GM23338 (cell line): ENCODE measurements at regions not wholly inside any gene's neighbourhood (a gene's known extent, or its start where the extent isn't known, plus 50 kb on each side); places are given as distances from the start of the nearest gene placed in this dataset.
A peak's percentile ranks its signal among the peaks of the same experiment; 100 is the strongest.

Experiments
- ATAC-seq: fragments of 200-7000 bp; cut with Tn5 transposase; 3 replicates; pipeline ENCODE4 v1.9.1; 2020
- DNase-seq: peaks from one replicate; pipeline ENCODE4 v3.0.0-alpha.2; 2015; ENCODE audit warnings: low spot score
- H2AFZ ChIP-seq: fragments of 200-600 bp; sonication (generic); 2 replicates; pipeline ENCODE4 v1.8.0; 2016; ENCODE audit warnings: antibody characterized with exemption, mild to moderate bottlenecking, moderate library complexity
- H3F3A ChIP-seq: fragments of 200-600 bp; sonication (generic); replicated peaks from 2 replicates; pipeline ENCODE4 v1.8.0; 2017; ENCODE audit warnings: antibody characterized with exemption, mixed run types, low read depth
- H3K27ac ChIP-seq: fragments of 200-600 bp; sonication (generic); 2 replicates; pipeline ENCODE4 v1.6.1; 2016; ENCODE audit warnings: low read depth
- H3K27me3 ChIP-seq: fragments of 200-600 bp; sonication (generic); 2 replicates; pipeline ENCODE4 v1.8.0; 2016; ENCODE audit warnings: mild to moderate bottlenecking, mixed run types, moderate library complexity; ENCODE audit not compliant: insufficient read depth
- H3K36me3 ChIP-seq: fragments of 200-600 bp; sonication (generic); 2 replicates; pipeline ENCODE4 v1.8.0; 2016; ENCODE audit warnings: mild to moderate bottlenecking; ENCODE audit not compliant: insufficient read depth
- H3K4me1 ChIP-seq: fragments of 200-600 bp; sonication (generic); 2 replicates; pipeline ENCODE4 v1.8.0; 2016; ENCODE audit warnings: mild to moderate bottlenecking, moderate library complexity; ENCODE audit not compliant: insufficient read depth
- H3K4me2 ChIP-seq: fragments of 200-600 bp; sonication (generic); 2 replicates; pipeline ENCODE4 v1.7.1; 2017; ENCODE audit warnings: mixed run types
- H3K4me3 ChIP-seq: fragments of 200-600 bp; sonication (generic); 2 replicates; pipeline ENCODE4 v1.6.1; 2016; ENCODE audit warnings: mixed run types
- H3K79me2 ChIP-seq: fragments of 200-600 bp; sonication (generic); replicated peaks from 2 replicates; pipeline ENCODE4 v1.8.0; 2017; ENCODE audit warnings: mild to moderate bottlenecking; ENCODE audit not compliant: insufficient read depth
- H3K9me2 ChIP-seq: fragments of 200-600 bp; sonication (generic); 2 replicates; pipeline ENCODE4 v1.8.0; 2017; ENCODE audit not compliant: insufficient read depth
- H4K20me1 ChIP-seq: fragments of 200-600 bp; sonication (generic); replicated peaks from 2 replicates; pipeline ENCODE4 v1.8.0; 2017; ENCODE audit warnings: mild to moderate bottlenecking; ENCODE audit not compliant: insufficient read depth
- H3K27ac Mint-ChIP-seq: 2 replicates; pipeline ENCODE4 v1.8.0; 2020; ENCODE audit warnings: inconsistent platforms, mild to moderate bottlenecking, moderate library complexity, mixed read lengths
- H3K27me3 Mint-ChIP-seq: 3 replicates; pipeline ENCODE4 v1.8.0; 2022; ENCODE audit warnings: low read depth, mild to moderate bottlenecking, moderate library complexity, mixed read lengths, inconsistent platforms; ENCODE audit not compliant: insufficient read depth, poor library complexity
- H3K36me3 Mint-ChIP-seq: 3 replicates; pipeline ENCODE4 v1.8.0; 2021; ENCODE audit warnings: low read depth, mild to moderate bottlenecking, inconsistent platforms, moderate library complexity, mixed read lengths
- H3K4me1 Mint-ChIP-seq: 3 replicates; pipeline ENCODE4 v1.8.0; 2020; ENCODE audit warnings: mild to moderate bottlenecking, inconsistent platforms, mixed read lengths
- H3K4me3 Mint-ChIP-seq: 3 replicates; pipeline ENCODE4 v1.8.0; 2021; ENCODE audit warnings: moderate library complexity, mild to moderate bottlenecking, inconsistent platforms, mixed read lengths
- H3K9me3 Mint-ChIP-seq: 3 replicates; pipeline ENCODE4 v1.8.0; 2020; ENCODE audit warnings: moderate library complexity, mild to moderate bottlenecking, inconsistent platforms, mixed read lengths
- CREB1 ChIP-seq: fragments of 250-450 bp; sonication (Bioruptor Pico); IDR thresholded peaks from 2 replicates; pipeline ENCODE4 v1.5.0; 2020; ENCODE audit warnings: low read depth, mild to moderate bottlenecking, moderate library complexity
- CTCF ChIP-seq, 2 experiments: fragments of 200-600 bp in 1 of 2; sonication (generic) in 1 of 2; conservative IDR thresholded peaks; 2 replicates each; pipeline versions ENCODE4 v1.5.1 to v1.6.1; 2016 to 2017; ENCODE audit warnings: antibody characterized with exemption in 2 of 2, low read depth in 2 of 2, mild to moderate bottlenecking in 2 of 2, moderate library complexity in 1 of 2
- ETS1 ChIP-seq: IDR thresholded peaks from 2 replicates; pipeline ENCODE4 v1.6.1; 2016; ENCODE audit warnings: antibody characterized with exemption
- EZH2 ChIP-seq: fragments of 200-600 bp; sonication (generic); IDR thresholded peaks from one replicate; pipeline ENCODE4 v1.8.0; 2017; ENCODE audit warnings: antibody characterized with exemption, mild to moderate bottlenecking, low read depth; ENCODE audit not compliant: unreplicated experiment
- EZH2phosphoT487 ChIP-seq: fragments of 200-600 bp; sonication (generic); IDR thresholded peaks from one replicate; pipeline ENCODE4 v1.8.1; 2018; ENCODE audit warnings: antibody characterized with exemption; ENCODE audit not compliant: unreplicated experiment
- JUNB ChIP-seq: IDR thresholded peaks from one replicate; pipeline ENCODE4 v1.6.1; 2016; ENCODE audit warnings: antibody characterized with exemption; ENCODE audit not compliant: unreplicated experiment
- NANOG ChIP-seq: IDR thresholded peaks from 2 replicates; pipeline ENCODE4 v1.6.1; 2016; ENCODE audit warnings: antibody characterized with exemption, borderline replicate concordance
- POLR2AphosphoS5 ChIP-seq: IDR thresholded peaks from 2 replicates; pipeline ENCODE4 v1.6.1; 2016; ENCODE audit warnings: antibody characterized with exemption, low read depth
- STAT1 ChIP-seq: IDR thresholded peaks from one replicate; pipeline ENCODE4 v1.6.1; 2016; ENCODE audit warnings: antibody characterized with exemption; ENCODE audit not compliant: unreplicated experiment
- ZNF114 ChIP-seq: fragments of 250-450 bp; sonication (Bioruptor Pico); IDR thresholded peaks from 2 replicates; pipeline ENCODE4 v1.5.0; 2020; ENCODE audit warnings: mild to moderate bottlenecking, moderate library complexity
- ZNF331 ChIP-seq: fragments of 250-450 bp; sonication (Bioruptor Pico); IDR thresholded peaks from 2 replicates; pipeline ENCODE4 v1.5.0; 2020; ENCODE audit warnings: low read depth, mild to moderate bottlenecking, moderate library complexity
- TF ChIP-seq, protein P1 (sequence below): IDR thresholded peaks from one replicate; pipeline ENCODE4 v1.6.1; 2018; ENCODE audit warnings: antibody characterized with exemption; ENCODE audit not compliant: unreplicated experiment
- TF ChIP-seq, protein P2 (sequence below): fragments of 250-450 bp; sonication (Bioruptor Pico); IDR thresholded peaks from 2 replicates; pipeline ENCODE4 v1.5.0; 2020; ENCODE audit warnings: mild to moderate bottlenecking, moderate library complexity

DNA sequence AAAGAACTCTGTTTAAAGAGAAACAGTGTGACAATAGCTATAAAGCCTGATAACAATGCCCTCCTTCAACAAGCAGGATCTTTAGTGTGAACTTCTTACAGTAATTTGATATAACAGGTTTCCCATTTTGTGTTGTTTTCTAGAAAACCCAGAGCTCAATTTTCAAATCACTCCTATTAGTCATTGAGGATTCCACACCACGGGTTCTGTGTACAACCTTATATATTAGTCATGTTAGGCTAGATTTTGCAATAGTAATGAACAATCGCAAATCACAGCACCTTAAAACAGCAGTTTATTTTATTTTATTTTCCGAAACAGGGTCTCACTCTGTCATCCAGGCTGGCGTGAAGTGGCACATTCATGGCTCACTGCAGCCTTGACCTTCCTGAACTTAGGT lies 1020.9 kb upstream of the INTU start:
- Histone ChIP-seq H3K27ac (no peak overlapping the region), H3K4me2 (no peak overlapping the region), H3K27me3 (no peaks in the 10 kb centered on the region), H3K79me2 (no peaks in the 10 kb centered on the region), H3K4me1 (peaks cover 12% of the 10 kb centered on the region; the same call in 1 of the 2 replicates), H2AFZ (peak overlapping the region; percentile 69; the same call in 1 of the 2 replicates), H4K20me1 (no peaks in the 10 kb centered on the region), H3F3A (no peaks in the 10 kb centered on the region), H3K9me2 (0 out of 2 replicates have a peak, but pooled peaks cover 3% of the 10 kb centered on the region), H3K4me3 (no peak overlapping the region), H3K36me3 (no peaks in the 10 kb centered on the region)
- H3K27ac Mint-ChIP-seq, result no peak overlapping the region
- H3K27me3 Mint-ChIP-seq, result no peaks in the 10 kb centered on the region
- DNase-seq (no peak), ATAC-seq (no peak)
- peaks cover 5% of the 10 kb centered on the region; the same call in 1 of the 3 replicates for H3K36me3 Mint-ChIP-seq
- TF ChIP-seq ZNF331 (CRISPR knock-in tag) (no peak), JUNB (no peak), ZNF114 (CRISPR knock-in tag) (no peak), ETS1 (no peak), POLR2AphosphoS5 (no peak), EZH2phosphoT487 (no peak), EZH2 (no peak), CTCF (conservative IDR thresholded peaks at IDR 0.05; ENCODE audit: low read depth in 2 of 2) (no peak), STAT1 (no peak), CREB1 (CRISPR knock-in tag) (no peak), NANOG (no peak)
- TF ChIP-seq, protein P1, sequence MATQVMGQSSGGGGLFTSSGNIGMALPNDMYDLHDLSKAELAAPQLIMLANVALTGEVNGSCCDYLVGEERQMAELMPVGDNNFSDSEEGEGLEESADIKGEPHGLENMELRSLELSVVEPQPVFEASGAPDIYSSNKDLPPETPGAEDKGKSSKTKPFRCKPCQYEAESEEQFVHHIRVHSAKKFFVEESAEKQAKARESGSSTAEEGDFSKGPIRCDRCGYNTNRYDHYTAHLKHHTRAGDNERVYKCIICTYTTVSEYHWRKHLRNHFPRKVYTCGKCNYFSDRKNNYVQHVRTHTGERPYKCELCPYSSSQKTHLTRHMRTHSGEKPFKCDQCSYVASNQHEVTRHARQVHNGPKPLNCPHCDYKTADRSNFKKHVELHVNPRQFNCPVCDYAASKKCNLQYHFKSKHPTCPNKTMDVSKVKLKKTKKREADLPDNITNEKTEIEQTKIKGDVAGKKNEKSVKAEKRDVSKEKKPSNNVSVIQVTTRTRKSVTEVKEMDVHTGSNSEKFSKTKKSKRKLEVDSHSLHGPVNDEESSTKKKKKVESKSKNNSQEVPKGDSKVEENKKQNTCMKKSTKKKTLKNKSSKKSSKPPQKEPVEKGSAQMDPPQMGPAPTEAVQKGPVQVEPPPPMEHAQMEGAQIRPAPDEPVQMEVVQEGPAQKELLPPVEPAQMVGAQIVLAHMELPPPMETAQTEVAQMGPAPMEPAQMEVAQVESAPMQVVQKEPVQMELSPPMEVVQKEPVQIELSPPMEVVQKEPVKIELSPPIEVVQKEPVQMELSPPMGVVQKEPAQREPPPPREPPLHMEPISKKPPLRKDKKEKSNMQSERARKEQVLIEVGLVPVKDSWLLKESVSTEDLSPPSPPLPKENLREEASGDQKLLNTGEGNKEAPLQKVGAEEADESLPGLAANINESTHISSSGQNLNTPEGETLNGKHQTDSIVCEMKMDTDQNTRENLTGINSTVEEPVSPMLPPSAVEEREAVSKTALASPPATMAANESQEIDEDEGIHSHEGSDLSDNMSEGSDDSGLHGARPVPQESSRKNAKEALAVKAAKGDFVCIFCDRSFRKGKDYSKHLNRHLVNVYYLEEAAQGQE, result no peak
- TF ChIP-seq, protein P2, sequence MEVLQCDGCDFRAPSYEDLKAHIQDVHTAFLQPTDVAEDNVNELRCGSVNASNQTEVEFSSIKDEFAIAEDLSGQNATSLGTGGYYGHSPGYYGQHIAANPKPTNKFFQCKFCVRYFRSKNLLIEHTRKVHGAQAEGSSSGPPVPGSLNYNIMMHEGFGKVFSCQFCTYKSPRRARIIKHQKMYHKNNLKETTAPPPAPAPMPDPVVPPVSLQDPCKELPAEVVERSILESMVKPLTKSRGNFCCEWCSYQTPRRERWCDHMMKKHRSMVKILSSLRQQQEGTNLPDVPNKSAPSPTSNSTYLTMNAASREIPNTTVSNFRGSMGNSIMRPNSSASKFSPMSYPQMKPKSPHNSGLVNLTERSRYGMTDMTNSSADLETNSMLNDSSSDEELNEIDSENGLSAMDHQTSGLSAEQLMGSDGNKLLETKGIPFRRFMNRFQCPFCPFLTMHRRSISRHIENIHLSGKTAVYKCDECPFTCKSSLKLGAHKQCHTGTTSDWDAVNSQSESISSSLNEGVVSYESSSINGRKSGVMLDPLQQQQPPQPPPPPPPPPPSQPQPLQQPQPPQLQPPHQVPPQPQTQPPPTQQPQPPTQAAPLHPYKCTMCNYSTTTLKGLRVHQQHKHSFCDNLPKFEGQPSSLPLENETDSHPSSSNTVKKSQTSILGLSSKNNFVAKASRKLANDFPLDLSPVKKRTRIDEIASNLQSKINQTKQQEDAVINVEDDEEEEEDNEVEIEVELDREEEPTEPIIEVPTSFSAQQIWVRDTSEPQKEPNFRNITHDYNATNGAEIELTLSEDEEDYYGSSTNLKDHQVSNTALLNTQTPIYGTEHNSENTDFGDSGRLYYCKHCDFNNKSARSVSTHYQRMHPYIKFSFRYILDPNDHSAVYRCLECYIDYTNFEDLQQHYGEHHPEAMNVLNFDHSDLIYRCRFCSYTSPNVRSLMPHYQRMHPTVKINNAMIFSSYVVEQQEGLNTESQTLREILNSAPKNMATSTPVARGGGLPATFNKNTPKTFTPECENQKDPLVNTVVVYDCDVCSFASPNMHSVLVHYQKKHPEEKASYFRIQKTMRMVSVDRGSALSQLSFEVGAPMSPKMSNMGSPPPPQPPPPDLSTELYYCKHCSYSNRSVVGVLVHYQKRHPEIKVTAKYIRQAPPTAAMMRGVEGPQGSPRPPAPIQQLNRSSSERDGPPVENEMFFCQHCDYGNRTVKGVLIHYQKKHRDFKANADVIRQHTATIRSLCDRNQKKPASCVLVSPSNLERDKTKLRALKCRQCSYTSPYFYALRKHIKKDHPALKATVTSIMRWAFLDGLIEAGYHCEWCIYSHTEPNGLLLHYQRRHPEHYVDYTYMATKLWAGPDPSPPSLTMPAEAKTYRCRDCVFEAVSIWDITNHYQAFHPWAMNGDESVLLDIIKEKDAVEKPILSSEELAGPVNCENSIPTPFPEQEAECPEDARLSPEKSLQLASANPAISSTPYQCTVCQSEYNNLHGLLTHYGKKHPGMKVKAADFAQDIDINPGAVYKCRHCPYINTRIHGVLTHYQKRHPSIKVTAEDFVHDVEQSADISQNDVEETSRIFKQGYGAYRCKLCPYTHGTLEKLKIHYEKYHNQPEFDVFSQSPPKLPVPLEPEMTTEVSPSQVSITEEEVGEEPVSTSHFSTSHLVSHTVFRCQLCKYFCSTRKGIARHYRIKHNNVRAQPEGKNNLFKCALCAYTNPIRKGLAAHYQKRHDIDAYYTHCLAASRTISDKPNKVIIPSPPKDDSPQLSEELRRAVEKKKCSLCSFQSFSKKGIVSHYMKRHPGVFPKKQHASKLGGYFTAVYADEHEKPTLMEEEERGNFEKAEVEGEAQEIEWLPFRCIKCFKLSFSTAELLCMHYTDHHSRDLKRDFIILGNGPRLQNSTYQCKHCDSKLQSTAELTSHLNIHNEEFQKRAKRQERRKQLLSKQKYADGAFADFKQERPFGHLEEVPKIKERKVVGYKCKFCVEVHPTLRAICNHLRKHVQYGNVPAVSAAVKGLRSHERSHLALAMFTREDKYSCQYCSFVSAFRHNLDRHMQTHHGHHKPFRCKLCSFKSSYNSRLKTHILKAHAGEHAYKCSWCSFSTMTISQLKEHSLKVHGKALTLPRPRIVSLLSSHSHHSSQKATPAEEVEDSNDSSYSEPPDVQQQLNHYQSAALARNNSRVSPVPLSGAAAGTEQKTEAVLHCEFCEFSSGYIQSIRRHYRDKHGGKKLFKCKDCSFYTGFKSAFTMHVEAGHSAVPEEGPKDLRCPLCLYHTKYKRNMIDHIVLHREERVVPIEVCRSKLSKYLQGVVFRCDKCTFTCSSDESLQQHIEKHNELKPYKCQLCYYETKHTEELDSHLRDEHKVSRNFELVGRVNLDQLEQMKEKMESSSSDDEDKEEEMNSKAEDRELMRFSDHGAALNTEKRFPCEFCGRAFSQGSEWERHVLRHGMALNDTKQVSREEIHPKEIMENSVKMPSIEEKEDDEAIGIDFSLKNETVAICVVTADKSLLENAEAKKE (CRISPR knock-in tag), result no peak
- H3K4me3 Mint-ChIP-seq, result no peak overlapping the region
- peaks cover 3% of the 10 kb centered on the region for H3K4me1 Mint-ChIP-seq
- H3K9me3 Mint-ChIP-seq, result peaks cover 6% of the 10 kb centered on the region; the same call in 1 of the 3 replicates
